Heart left ventricle (tissue), 13 donors: ENCODE measurements at regions not wholly inside any gene's neighbourhood (a gene's known extent, or its start where the extent isn't known, plus 50 kb on each side); places are given as distances from the start of the nearest gene placed in this dataset.

ENCODE experiments used
- CTCF ChIP-seq, 12 donors: fragments of 200-600 bp; sonication (generic) in 4 of 12; IDR thresholded peaks; one replicate each; pipeline versions ENCODE4 v1.5.0 to v1.8.0; 2018 to 2022; ENCODE audit warnings: antibody characterized with exemption in 12 of 12, mild to moderate bottlenecking in 5 of 12
- POLR2A ChIP-seq, 2 donors: fragments of 450-650 bp; IDR thresholded peaks; one replicate each; pipeline ENCODE4 v1.6.1; 2017; ENCODE audit warnings: antibody characterized with exemption in 2 of 2, mild to moderate bottlenecking in 2 of 2, moderate library complexity in 2 of 2
- donor health status: ischemic (EF 13 %, LVEDD 7.1; RV severe dilation, severe dysfunction).
- donor health status: DM: no; HTN: yes; CAD: no.
- donor health status: DM: no; HTN: no; CAD: no.
- donor health status: ischemic (EF 25% LVEDD 6.9; RV normal size, moderate dysfunction).
- donor health status: ischemic (EF 25% LVEDD 5.7; RV mildly dilated, moderate dysfunction).
- donor health status: ischemic (EF 35%, LVEDD 5.7; RV mildly dilated, moderate dysfunction).
- donor health status: nonischemic (EF 11% LVEDD 7.7; RV severe dilation, severe dysfunction).
- donor health status: DM: yes; HTN: yes; CAD: no.
- donor health status: PGD.
- donor health status: ischemic (EF 29% LVEDD 5.4; RV normal size, mild dysfunction).
- donor health status: nonischemic (EF 23%, LVEDD 6.1; RV moderate dilation, normal function).

GRCh38 chr7:136290351-136290750, 313.2 kb upstream of the MTPN start:
- no peak for TF ChIP-seq POLR2A (IDR thresholded peaks at IDR 0.05)
- TF ChIP-seq CTCF (IDR thresholded peaks at IDR 0.05), result no peak
